ENCODE measurements at regions not wholly inside any gene's neighbourhood (a gene's known extent, or its start where the extent isn't known, plus 50 kb on each side); places are given as distances from the start of the nearest gene placed in this dataset.

DNA sequence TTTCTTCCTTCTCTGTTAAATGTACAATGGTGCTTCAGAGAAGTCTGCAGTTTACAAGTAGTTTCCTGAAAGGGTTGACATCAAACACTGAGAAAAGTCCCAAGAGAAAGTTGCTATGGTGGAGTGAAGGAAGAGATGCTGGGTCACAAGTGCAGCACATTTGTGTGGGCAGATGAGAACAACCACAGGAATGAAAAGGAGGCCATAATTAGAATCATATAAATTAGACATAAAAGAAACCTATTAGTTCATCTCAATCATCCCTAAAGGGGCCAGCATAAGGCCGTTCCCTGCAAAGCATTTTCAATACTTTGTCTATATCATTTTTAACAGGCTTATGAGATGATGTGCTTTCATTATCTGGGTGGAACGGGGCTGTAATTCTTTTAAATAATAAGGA lies 359.2 kb downstream of the IRS2 start:
- POLR2A ChIA-PET (ENCODE audit: unreplicated experiment), result no interaction called here
- H3K79me2 ChIP-seq (ENCODE audit: low read depth), result no peaks in the 10 kb centered on the region
- BruUV-seq (replicated peaks), result no TSS peak
- TF ChIP-seq EZH2 (IDR thresholded peaks at IDR 0.05; ENCODE audit: low read depth), result no peak
- TF ChIP-seq CTCF (conservative IDR thresholded peaks at IDR 0.05), result no peak
- H3K27me3 ChIP-seq (ENCODE audit: insufficient read depth, low read depth), result no peaks in the 10 kb centered on the region
- no peaks in the 10 kb centered on the region for H4K20me1 ChIP-seq (ENCODE audit: insufficient read depth)
- H3K36me3 ChIP-seq (ENCODE audit: low read depth), result no peaks in the 10 kb centered on the region
- H3K9me3 ChIP-seq (ENCODE audit: insufficient read depth, low read depth), result no peaks in the 10 kb centered on the region; the same call in none of the 2 replicates
- H3K4me2 ChIP-seq, result no peak overlapping the region
- no peak overlapping the region for H3K27ac ChIP-seq
- no peaks in the 10 kb centered on the region for H3K9me2 ChIP-seq (ENCODE audit: insufficient read depth)
- no peak overlapping the region for H2AFZ ChIP-seq
- no peak overlapping the region for H3K4me3 ChIP-seq
- no peak for DNase-seq
- CTCF ChIA-PET, result no interaction called here
- no peaks in the 10 kb centered on the region for H3F3A ChIP-seq (ENCODE audit: insufficient read depth, low read depth)
- no peaks in the 10 kb centered on the region for H3K4me1 ChIP-seq (replicated peaks; ENCODE audit: insufficient read depth)
- intact Hi-C loops (cut with micrococcal nuclease; ENCODE audit: unreplicated experiment), result no loop called here

- Histone ChIP-seq H3K36me3 (ENCODE audit: low read depth) (no peaks in the 10 kb centered on the region), H3K4me1 (replicated peaks; ENCODE audit: insufficient read depth) (no peaks in the 10 kb centered on the region), H3K27ac (no peak overlapping the region), H3F3A (ENCODE audit: insufficient read depth, low read depth) (no peaks in the 10 kb centered on the region), H3K79me2 (ENCODE audit: low read depth) (no peaks in the 10 kb centered on the region), H3K27me3 (ENCODE audit: insufficient read depth, low read depth) (no peaks in the 10 kb centered on the region), H2AFZ (no peak overlapping the region), H3K4me2 (no peak overlapping the region), H4K20me1 (ENCODE audit: insufficient read depth) (no peaks in the 10 kb centered on the region), H3K9me3 (ENCODE audit: insufficient read depth, low read depth) (no peaks in the 10 kb centered on the region; the same call in none of the 2 replicates), H3K4me3 (no peak overlapping the region), H3K9me2 (ENCODE audit: insufficient read depth) (no peaks in the 10 kb centered on the region; the same call in 1 of the 2 replicates)
- ChIA-PET CTCF (no interaction called here), POLR2A (ENCODE audit: unreplicated experiment) (no interaction called here)
- TF ChIP-seq CTCF (conservative IDR thresholded peaks at IDR 0.05) (no peak), EZH2 (IDR thresholded peaks at IDR 0.05; ENCODE audit: low read depth) (no peak)
- no peak for DNase-seq
- intact Hi-C loops (cut with micrococcal nuclease; ENCODE audit: unreplicated experiment), result no loop called here
- no TSS peak for BruUV-seq (replicated peaks)
Measured at GRCh38 chr13:109426690-109426990, 359.7 kb downstream of the IRS2 start.

DNA sequence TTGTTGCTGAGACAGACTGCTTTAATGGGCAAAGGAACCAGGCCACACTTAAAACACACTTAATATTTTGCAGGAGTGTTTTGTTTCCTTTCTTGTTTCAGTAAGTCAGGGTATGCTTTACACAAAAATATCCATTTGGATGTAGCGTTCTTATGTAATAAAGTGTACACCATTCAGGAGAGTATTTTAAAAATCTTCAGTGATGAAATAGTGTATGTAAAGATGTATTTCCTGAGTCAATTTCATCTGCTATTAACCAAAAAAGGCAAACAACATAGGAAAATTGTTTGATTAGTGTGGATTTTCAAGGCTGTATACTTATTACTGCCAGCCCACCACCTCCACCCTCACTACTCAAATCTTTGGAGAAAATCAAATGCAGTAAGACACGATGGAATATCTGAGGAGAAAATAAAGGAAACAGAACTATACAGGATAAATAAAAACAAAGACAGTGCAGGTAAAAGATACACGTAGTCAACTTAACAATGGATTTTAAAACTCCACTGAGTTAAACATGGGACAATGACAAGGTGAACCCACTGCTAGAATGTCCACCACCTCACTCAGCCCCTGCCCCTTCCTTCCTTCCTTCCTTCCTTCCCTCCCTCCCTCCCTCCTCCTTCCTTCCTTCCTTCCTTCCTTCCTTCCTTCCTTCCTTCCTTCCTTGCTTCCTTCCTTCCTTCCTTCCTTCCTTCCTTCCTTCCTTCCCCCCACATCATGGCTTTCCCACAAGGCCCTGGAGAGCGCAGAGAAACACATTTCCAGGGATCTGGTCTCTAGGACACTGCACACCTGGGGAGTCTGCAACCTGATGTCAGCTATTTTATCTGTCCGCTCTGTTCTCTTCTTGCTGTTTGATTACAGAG lies 360.3 kb downstream of the IRS2 start:
- BruUV-seq (replicated peaks), result no TSS peak
- TF ChIP-seq EZH2 (IDR thresholded peaks at IDR 0.05; ENCODE audit: low read depth) (no peak), CTCF (conservative IDR thresholded peaks at IDR 0.05) (no peak)
- intact Hi-C loops (cut with micrococcal nuclease; ENCODE audit: unreplicated experiment), result no loop called here
- DNase-seq, result no peak
- Histone ChIP-seq H4K20me1 (ENCODE audit: insufficient read depth) (no peaks in the 10 kb centered on the region), H3K9me2 (ENCODE audit: insufficient read depth) (no peaks in the 10 kb centered on the region; the same call in 1 of the 2 replicates), H3K9me3 (ENCODE audit: insufficient read depth, low read depth) (no peaks in the 10 kb centered on the region; the same call in 1 of the 2 replicates), H3K4me2 (no peak overlapping the region), H3K4me1 (replicated peaks; ENCODE audit: insufficient read depth) (no peaks in the 10 kb centered on the region), H3K27me3 (ENCODE audit: insufficient read depth, low read depth) (no peaks in the 10 kb centered on the region), H3F3A (ENCODE audit: insufficient read depth, low read depth) (no peaks in the 10 kb centered on the region), H3K4me3 (no peak overlapping the region), H3K27ac (no peak overlapping the region), H3K36me3 (ENCODE audit: low read depth) (no peaks in the 10 kb centered on the region), H2AFZ (no peak overlapping the region), H3K79me2 (ENCODE audit: low read depth) (no peaks in the 10 kb centered on the region)
- ChIA-PET POLR2A (ENCODE audit: unreplicated experiment) (no interaction called here), CTCF (no interaction called here)
